ENCODE measurements at regions not wholly inside any gene's neighbourhood (a gene's known extent, or its start where the extent isn't known, plus 50 kb on each side); places are given as distances from the start of the nearest gene placed in this dataset.
A peak's percentile ranks its signal among the peaks of the same experiment; 100 is the strongest.

- 57 to 71% methylated on average over 2 of the region's 2 CpGs for WGBS, 2 donors
- Histone ChIP-seq H3K4me1 (peaks cover 3 to 30% (median 12%) of the 10 kb centered on the region in 9 donors), H3K36me3 (no peaks in the 10 kb centered on the region), H3K4me3 (no peak overlapping the region), H3K27me3 (no peaks in the 10 kb centered on the region), H3K27ac (peak overlapping the region in 2 of 10 donors; percentile 15 to 20), H3K9me3 (no peaks in the 10 kb centered on the region)
- no peak for TF ChIP-seq CTCF (IDR thresholded peaks at IDR 0.05)
- ATAC-seq: peak in 1 of 8 donors; percentile 34
- intact Hi-C loops (cut with DNase I): no loop called here
- DNase-seq: no peak
Observed at GRCh38 chr5:38709678-38710306, 136.0 kb upstream of the OSMR start.

GRCh38 chr5:38710627-38711026 lies 135.2 kb upstream of the OSMR start:
- Histone ChIP-seq H3K36me3 (no peaks in the 10 kb centered on the region), H3K27me3 (no peaks in the 10 kb centered on the region), H3K4me3 (no peak overlapping the region), H3K9me3 (no peaks in the 10 kb centered on the region), H3K4me1 (peaks cover 3 to 30% (median 12%) of the 10 kb centered on the region in 9 donors), H3K27ac (no peak overlapping the region)
- no peak for ATAC-seq
- no peak for DNase-seq
- intact Hi-C loops (cut with DNase I): no loop called here
- TF ChIP-seq CTCF (IDR thresholded peaks at IDR 0.05): no peak
- WGBS, 2 donors: 77 to 86% methylated on average over 2 of the region's 2 CpGs

- H3K9me3 ChIP-seq: no peaks in the 10 kb centered on the region
- ATAC-seq (no peak), DNase-seq (no peak)
- WGBS, 2 donors: 82 to 92% methylated on average over 3 of the region's 3 CpGs
- H3K36me3 ChIP-seq: no peaks in the 10 kb centered on the region
- peaks cover 0 to 22% (median 11%) of the 10 kb centered on the region in 9 donors for H3K4me1 ChIP-seq
- intact Hi-C loops (cut with DNase I): loop anchor here in 1 of 10 donors (2.0 kb wide), 1 partner anchor 20 kb away; no protein-coding TSS in a partner anchor
- no peaks in the 10 kb centered on the region for H3K27me3 ChIP-seq
- H3K4me3 ChIP-seq: no peak overlapping the region
- H3K27ac ChIP-seq: no peak overlapping the region
- no peak for TF ChIP-seq CTCF (IDR thresholded peaks at IDR 0.05)
Observed at GRCh38 chr5:38712391-38712790, 133.4 kb upstream of the OSMR start.

GRCh38 chr5:38714240-38714639 lies 131.6 kb upstream of the OSMR start:
- ATAC-seq: no peak
- WGBS, 2 donors: 77 to 79% methylated on average over 3 of the region's 3 CpGs
- Histone ChIP-seq H3K27me3 (no peaks in the 10 kb centered on the region), H3K27ac (peak overlapping the region in 2 of 10 donors; percentile 2 to 21), H3K36me3 (no peaks in the 10 kb centered on the region), H3K9me3 (no peaks in the 10 kb centered on the region), H3K4me1 (peaks cover 0 to 20% (median 12%) of the 10 kb centered on the region in 9 donors), H3K4me3 (no peak overlapping the region)
- DNase-seq: no peak
- intact Hi-C loops (cut with DNase I): no loop called here
- no peak for TF ChIP-seq CTCF (IDR thresholded peaks at IDR 0.05)

Measured in heart right ventricle (tissue), 16 donors.